ENCODE measurements at regions not wholly inside any gene's neighbourhood (a gene's known extent, or its start where the extent isn't known, plus 50 kb on each side); places are given as distances from the start of the nearest gene placed in this dataset.

GRCh38 chr5:136780518-136780917, 415.2 kb upstream of the TRPC7 start:
- intact Hi-C loops (cut with micrococcal nuclease), result no loop called here
- H3K27ac Mint-ChIP-seq, result no peak overlapping the region

GRCh38 chr5:136776022-136776927, 410.9 kb upstream of the TRPC7 start:
- no peak for ATAC-seq (ENCODE audit: low read depth)

More at GRCh38 chr5:136780518-136780917, 415.2 kb upstream of the TRPC7 start:
- no peaks in the 10 kb centered on the region for H3K79me2 ChIP-seq (ENCODE audit: control insufficient read depth, insufficient read depth, low read length)
- no peak overlapping the region for H3K4me3 Mint-ChIP-seq
- no peak overlapping the region for H3K9ac ChIP-seq (ENCODE audit: low read length)
- no peaks in the 10 kb centered on the region for H4K20me1 ChIP-seq (ENCODE audit: control insufficient read depth, insufficient read depth, low read length, poor library complexity, severe bottlenecking)
- H3K27me3 Mint-ChIP-seq, result no peaks in the 10 kb centered on the region
- no peak for ATAC-seq (ENCODE audit: low read depth)
- ChIA-PET CTCF (no interaction called here), POLR2A (no interaction called here)
- no CpG with 5 or more reads among the region's 2 CpGs for WGBS (ENCODE audit: insufficient coverage)
- H3K4me2 ChIP-seq (replicated peaks; ENCODE audit: low read depth, low read length, poor library complexity, severe bottlenecking), result no peak overlapping the region
- peaks cover 4% of the 10 kb centered on the region for H3K9me3 Mint-ChIP-seq (ENCODE audit: insufficient read depth)
- no peak overlapping the region for H3K27ac ChIP-seq (ENCODE audit: low read length in 2 of 2)
- no peak for TF ChIP-seq EZH2 (IDR thresholded peaks at IDR 0.05; ENCODE audit: borderline replicate concordance, insufficient read depth, low read depth, low read length, poor library complexity, severe bottlenecking)
- TF ChIP-seq, protein P1, sequence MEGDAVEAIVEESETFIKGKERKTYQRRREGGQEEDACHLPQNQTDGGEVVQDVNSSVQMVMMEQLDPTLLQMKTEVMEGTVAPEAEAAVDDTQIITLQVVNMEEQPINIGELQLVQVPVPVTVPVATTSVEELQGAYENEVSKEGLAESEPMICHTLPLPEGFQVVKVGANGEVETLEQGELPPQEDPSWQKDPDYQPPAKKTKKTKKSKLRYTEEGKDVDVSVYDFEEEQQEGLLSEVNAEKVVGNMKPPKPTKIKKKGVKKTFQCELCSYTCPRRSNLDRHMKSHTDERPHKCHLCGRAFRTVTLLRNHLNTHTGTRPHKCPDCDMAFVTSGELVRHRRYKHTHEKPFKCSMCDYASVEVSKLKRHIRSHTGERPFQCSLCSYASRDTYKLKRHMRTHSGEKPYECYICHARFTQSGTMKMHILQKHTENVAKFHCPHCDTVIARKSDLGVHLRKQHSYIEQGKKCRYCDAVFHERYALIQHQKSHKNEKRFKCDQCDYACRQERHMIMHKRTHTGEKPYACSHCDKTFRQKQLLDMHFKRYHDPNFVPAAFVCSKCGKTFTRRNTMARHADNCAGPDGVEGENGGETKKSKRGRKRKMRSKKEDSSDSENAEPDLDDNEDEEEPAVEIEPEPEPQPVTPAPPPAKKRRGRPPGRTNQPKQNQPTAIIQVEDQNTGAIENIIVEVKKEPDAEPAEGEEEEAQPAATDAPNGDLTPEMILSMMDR (IDR thresholded peaks at IDR 0.05), result no peak
- no peak for DNase-seq
- H3K9me3 ChIP-seq (ENCODE audit: control extremely low read depth in 1 of 3, control insufficient read depth in 2 of 3, insufficient read depth in 1 of 3, low read length in 2 of 3), result no peaks in the 10 kb centered on the region
- H3K4me1 ChIP-seq (ENCODE audit: control insufficient read depth in 2 of 2, insufficient read depth in 2 of 2, low read length in 2 of 2), result no peaks in the 10 kb centered on the region
- no peak overlapping the region for H2AFZ ChIP-seq (ENCODE audit: insufficient read depth, low read depth, low read length, poor library complexity, severe bottlenecking)
- H3K36me3 ChIP-seq (replicated peaks in 1 of 2; ENCODE audit: control extremely low read depth in 1 of 2, control insufficient read depth in 1 of 2, extremely low read depth in 1 of 2, insufficient read depth in 2 of 2, low read length in 1 of 2), result no peaks in the 10 kb centered on the region
- H3K4me3 ChIP-seq (ENCODE audit: control extremely low read depth in 1 of 5, extremely low read depth in 1 of 5, insufficient read depth in 1 of 5, low read depth in 2 of 5, low read length in 4 of 5), result no peak overlapping the region
- H3K27me3 ChIP-seq (replicated peaks in 1 of 4; ENCODE audit: control extremely low read depth in 1 of 4, control insufficient read depth in 3 of 4, insufficient read depth in 4 of 4, low read length in 3 of 4), result no peaks in the 10 kb centered on the region
- no peaks in the 10 kb centered on the region for H3K4me1 Mint-ChIP-seq

More at GRCh38 chr5:136776022-136776927, 410.9 kb upstream of the TRPC7 start:
- Histone ChIP-seq H3K27ac (ENCODE audit: low read length in 2 of 2) (no peak overlapping the region), H3K36me3 (replicated peaks in 1 of 2; ENCODE audit: control extremely low read depth in 1 of 2, control insufficient read depth in 1 of 2, extremely low read depth in 1 of 2, insufficient read depth in 2 of 2, low read length in 1 of 2) (no peaks in the 10 kb centered on the region), H2AFZ (ENCODE audit: insufficient read depth, low read depth, low read length, poor library complexity, severe bottlenecking) (no peak overlapping the region), H4K20me1 (ENCODE audit: control insufficient read depth, insufficient read depth, low read length, poor library complexity, severe bottlenecking) (no peaks in the 10 kb centered on the region), H3K4me2 (replicated peaks; ENCODE audit: low read depth, low read length, poor library complexity, severe bottlenecking) (no peak overlapping the region), H3K9me3 (ENCODE audit: control extremely low read depth in 1 of 3, control insufficient read depth in 2 of 3, insufficient read depth in 1 of 3, low read length in 2 of 3) (peaks cover 0 to 4% (median 0%) of the 10 kb centered on the region in 3 donors), H3K79me2 (ENCODE audit: control insufficient read depth, insufficient read depth, low read length) (no peaks in the 10 kb centered on the region), H3K4me3 (ENCODE audit: control extremely low read depth in 1 of 5, extremely low read depth in 1 of 5, insufficient read depth in 1 of 5, low read depth in 2 of 5, low read length in 4 of 5) (no peak overlapping the region), H3K4me1 (ENCODE audit: control insufficient read depth in 2 of 2, insufficient read depth in 2 of 2, low read length in 2 of 2) (no peaks in the 10 kb centered on the region), H3K9ac (ENCODE audit: low read length) (no peak overlapping the region), H3K27me3 (replicated peaks in 1 of 4; ENCODE audit: control extremely low read depth in 1 of 4, control insufficient read depth in 3 of 4, insufficient read depth in 4 of 4, low read length in 3 of 4) (no peaks in the 10 kb centered on the region)
- TF ChIP-seq, protein P1 (IDR thresholded peaks at IDR 0.05), result no peak
- TF ChIP-seq EZH2 (IDR thresholded peaks at IDR 0.05; ENCODE audit: borderline replicate concordance, insufficient read depth, low read depth, low read length, poor library complexity, severe bottlenecking), result no peak
- ChIA-PET POLR2A (no interaction called here), CTCF (no interaction called here)
- no peak for DNase-seq
- WGBS (ENCODE audit: insufficient coverage), result no CpG with 5 or more reads among the region's 4 CpGs
- no peak overlapping the region for H3K4me3 Mint-ChIP-seq
- H3K27me3 Mint-ChIP-seq, result no peaks in the 10 kb centered on the region
- no peak overlapping the region for H3K27ac Mint-ChIP-seq
- peaks cover 4% of the 10 kb centered on the region for H3K9me3 Mint-ChIP-seq (ENCODE audit: insufficient read depth)
- no peaks in the 10 kb centered on the region for H3K4me1 Mint-ChIP-seq
- intact Hi-C loops (cut with micrococcal nuclease), result no loop called here
